Liver (tissue), 8 donors: ENCODE measurements at regions not wholly inside any gene's neighbourhood (a gene's known extent, or its start where the extent isn't known, plus 50 kb on each side); places are given as distances from the start of the nearest gene placed in this dataset.

Experiments
- DNase-seq: peaks from one replicate; pipeline ENCODE4 v3.0.0-alpha.2; 2017; ENCODE audit warnings: low spot score
- H3K27ac ChIP-seq, 2 donors: one replicate each; pipeline ENCODE4 v1.7.0; 2013; ENCODE audit warnings: inconsistent platforms in 2 of 2, low read length in 2 of 2, control low read depth in 1 of 2, low read depth in 1 of 2, mild to moderate bottlenecking in 1 of 2
- H3K27me3 ChIP-seq, 4 donors: one replicate each; pipeline versions ENCODE4 v1.6.1 to v1.7.0; 2013; ENCODE audit warnings: low read length in 3 of 4, inconsistent platforms in 1 of 4, mild to moderate bottlenecking in 1 of 4, moderate library complexity in 1 of 4; ENCODE audit not compliant: control insufficient read depth in 4 of 4, insufficient read depth in 4 of 4
- H3K36me3 ChIP-seq, 4 donors: one replicate each; pipeline versions ENCODE4 v1.6.1 to v1.7.0; 2013; ENCODE audit warnings: low read length in 3 of 4, mild to moderate bottlenecking in 3 of 4, low read depth in 1 of 4, moderate library complexity in 1 of 4; ENCODE audit not compliant: control insufficient read depth in 4 of 4, insufficient read depth in 3 of 4
- H3K4me1 ChIP-seq, 4 donors: one replicate each; pipeline versions ENCODE4 v1.6.1 to v1.7.0; 2013; ENCODE audit warnings: low read length in 3 of 4, mild to moderate bottlenecking in 3 of 4, moderate library complexity in 1 of 4; ENCODE audit not compliant: control insufficient read depth in 4 of 4, insufficient read depth in 4 of 4
- H3K4me3 ChIP-seq, 3 donors: one replicate each; pipeline versions ENCODE4 v1.6.1 to v1.7.0; 2013; ENCODE audit warnings: low read length in 3 of 3, control low read depth in 1 of 3, low read depth in 1 of 3, mild to moderate bottlenecking in 1 of 3
- H3K9ac ChIP-seq, 2 donors: one replicate each; pipeline ENCODE4 v1.7.0; 2013; ENCODE audit warnings: low read length in 2 of 2, mild to moderate bottlenecking in 2 of 2, moderate library complexity in 2 of 2, control low read depth in 1 of 2, low read depth in 1 of 2
- H3K9me3 ChIP-seq, 4 donors: one replicate each; pipeline versions ENCODE4 v1.6.1 to v1.7.0; 2013; ENCODE audit warnings: low read length in 3 of 4; ENCODE audit not compliant: control insufficient read depth in 4 of 4
- ATF3 ChIP-seq: IDR thresholded peaks from 2 replicates; pipeline ENCODE4 v1.6.1; 2016; ENCODE audit warnings: antibody characterized with exemption
- CTCF ChIP-seq: fragments of 150-350 bp; IDR thresholded peaks from 2 replicates; pipeline ENCODE4 v1.5.1; 2017; ENCODE audit warnings: improper control_type of control experiment, low read depth, low read length; ENCODE audit not compliant: missing input control
- EGR1 ChIP-seq, 2 donors: IDR thresholded peaks; 2 replicates each; pipeline ENCODE4 v1.6.1; 2016 to 2018; ENCODE audit warnings: antibody characterized with exemption in 2 of 2, low read depth in 2 of 2
- FOXA1 ChIP-seq: IDR thresholded peaks from 2 replicates; pipeline ENCODE4 v1.6.1; 2016; ENCODE audit warnings: antibody characterized with exemption
- FOXA2 ChIP-seq: IDR thresholded peaks from 2 replicates; pipeline ENCODE4 v1.6.1; 2016; ENCODE audit warnings: antibody characterized with exemption
- HNF4A ChIP-seq, 2 donors: conservative IDR thresholded peaks; 2 replicates each; pipeline ENCODE4 v1.6.1; 2016; ENCODE audit warnings: antibody characterized with exemption in 2 of 2, mild to moderate bottlenecking in 2 of 2
- NR2F2 ChIP-seq: IDR thresholded peaks from 2 replicates; pipeline ENCODE4 v1.6.1; 2016; ENCODE audit warnings: antibody characterized with exemption
- REST ChIP-seq: IDR thresholded peaks from 2 replicates; pipeline ENCODE4 v1.6.1; 2016; ENCODE audit warnings: antibody characterized with exemption, mild to moderate bottlenecking
- ZBTB33 ChIP-seq: IDR thresholded peaks from 2 replicates; pipeline ENCODE4 v1.6.1; 2016; ENCODE audit warnings: antibody characterized with exemption
- WGBS: extraction: QIAGEN DNeasy Blood & Tissue Kit; methylation state at CpG from one replicate; pipeline ENCODE4 v1.1.7; 2013; 5-methylcytosine and 5-hydroxymethylcytosine counted together
- donor health status: healthy.
- donor health status: healthy.
- donor health status: healthy.
- donor health status: healthy.
- donor health status: healthy.

- peaks cover 0 to 9% (median 0%) of the 10 kb centered on the region in 4 donors for H3K27me3 ChIP-seq
- no peaks in the 10 kb centered on the region for H3K9me3 ChIP-seq
- no peak overlapping the region for H3K4me3 ChIP-seq
- DNase-seq = no peak
- H3K27ac ChIP-seq = no peak overlapping the region
- H3K4me1 ChIP-seq = peaks cover 1 to 9% (median 7%) of the 10 kb centered on the region in 4 donors
- H3K9ac ChIP-seq = no peak overlapping the region
- H3K36me3 ChIP-seq = no peaks in the 10 kb centered on the region
- TF ChIP-seq EGR1 (IDR thresholded peaks at IDR 0.05; ENCODE audit: low read depth in 2 of 2) (no peak), REST (no peak), CTCF (no peak), FOXA2 (no peak), FOXA1 (no peak), ZBTB33 (no peak), NR2F2 (no peak), HNF4A (conservative IDR thresholded peaks at IDR 0.05) (no peak)
- WGBS = 81% methylated on average over 26 of the region's 26 CpGs
Measured at GRCh38 chr7:1286946-1287645, 54.4 kb downstream of the UNCX start.

- Histone ChIP-seq H3K4me1 (peaks cover 1 to 9% (median 7%) of the 10 kb centered on the region in 4 donors), H3K27me3 (peaks cover 0 to 9% (median 0%) of the 10 kb centered on the region in 4 donors), H3K36me3 (no peaks in the 10 kb centered on the region), H3K9ac (no peak overlapping the region), H3K27ac (no peak overlapping the region), H3K9me3 (no peaks in the 10 kb centered on the region), H3K4me3 (no peak overlapping the region)
- no peak for TF ChIP-seq ATF3
- no peak for TF ChIP-seq NR2F2
- no peak for DNase-seq
- 76% methylated on average over 19 of the region's 19 CpGs for WGBS
Measured at GRCh38 chr7:1287752-1288201, 55.1 kb downstream of the UNCX start.
